ENCODE measurements at regions not wholly inside any gene's neighbourhood (a gene's known extent, or its start where the extent isn't known, plus 50 kb on each side); places are given as distances from the start of the nearest gene placed in this dataset.
"Not testable (repeated sequence)": the region's sequence is repeated elsewhere in the genome, so short reads cannot be mapped to it uniquely, and the experiment has no call there.

- H3K4me1 ChIP-seq (ENCODE audit: insufficient read depth, low read length) = peaks cover 29% of the 10 kb centered on the region
- CTCF ChIA-PET (ENCODE audit: low intra/inter-chr PET ratio, low total read pairs); BruUV-seq (replicated peaks); H2AFZ ChIP-seq (ENCODE audit: low read length); H3K9ac ChIP-seq (ENCODE audit: insufficient read depth, low read depth, low read length); H3K27me3 ChIP-seq (ENCODE audit: control insufficient read depth in 1 of 2, insufficient read depth in 2 of 2, low read length in 2 of 2); H3K9me3 ChIP-seq (ENCODE audit: low read length); H3K27ac ChIP-seq (ENCODE audit: extremely low read length, insufficient read depth, low read length); H4K20me1 ChIP-seq (ENCODE audit: insufficient read depth, low read length); DNase-seq (ENCODE audit: low spot score); POLR2A ChIA-PET; H3K4me2 ChIP-seq (ENCODE audit: low read depth, low read length); H3K36me3 ChIP-seq (replicated peaks in 1 of 2; ENCODE audit: control insufficient read depth in 1 of 2, insufficient read depth in 2 of 2, low read length in 2 of 2); H3K79me2 ChIP-seq (ENCODE audit: insufficient read depth, low read length); ATAC-seq; intact Hi-C loops (cut with micrococcal nuclease; ENCODE audit: unreplicated experiment); H3K4me3 ChIP-seq (replicated peaks in 1 of 3; ENCODE audit: insufficient read depth in 1 of 3, low read depth in 2 of 3, low read length in 3 of 3); in situ Hi-C loops (cut with HindIII; ENCODE audit: extremely low pct_ligation_motif_present, low pct_unique_long_range_greater_than_20kb); FAIRE-seq: not testable (repeated sequence)
- 73% methylated on average over 3 of the region's 3 CpGs for WGBS (ENCODE audit: low lambda C conversion rate)
- TF ChIP-seq PPARG (CRISPR knock-in tag; conservative IDR thresholded peaks at IDR 0.05) (peak; percentile 64; the same call in 1 of the 2 replicates), RXRB (CRISPR knock-in tag; IDR thresholded peaks at IDR 0.05; ENCODE audit: borderline replicate concordance) (0 out of 2 replicates have a peak, but pooled peaks have one; percentile 28), CEBPG (CRISPR knock-in tag; IDR thresholded peaks at IDR 0.05) (peak; percentile 56; the same call in 1 of the 2 replicates), CEBPB (IDR thresholded peaks at IDR 0.05; ENCODE audit: borderline replicate concordance, low read depth, low read length) (peak; percentile 68; the same call in 1 of the 2 replicates)
Observed at GRCh38 chr3:31327826-31328357, 204.8 kb upstream of the STT3B start.

GRCh38 chr3:31331278-31331677, 201.4 kb upstream of the STT3B start:
- DNase-seq (ENCODE audit: low spot score) (no peak), ATAC-seq (no peak), FAIRE-seq (no peak)
- Histone ChIP-seq H3K36me3 (replicated peaks in 1 of 2; ENCODE audit: control insufficient read depth in 1 of 2, insufficient read depth in 2 of 2, low read length in 2 of 2) (no peaks in the 10 kb centered on the region), H3K27me3 (ENCODE audit: control insufficient read depth in 1 of 2, insufficient read depth in 2 of 2, low read length in 2 of 2) (no peaks in the 10 kb centered on the region), H3K4me2 (ENCODE audit: low read depth, low read length) (no peak overlapping the region), H3K4me1 (ENCODE audit: insufficient read depth, low read length) (peaks cover 29% of the 10 kb centered on the region), H3K9me3 (ENCODE audit: low read length) (no peaks in the 10 kb centered on the region; the same call in 1 of the 2 replicates), H3K4me3 (replicated peaks in 1 of 3; ENCODE audit: insufficient read depth in 1 of 3, low read depth in 2 of 3, low read length in 3 of 3) (no peak overlapping the region), H3K27ac (ENCODE audit: extremely low read length, insufficient read depth, low read length) (no peak overlapping the region), H3K9ac (ENCODE audit: insufficient read depth, low read depth, low read length) (no peak overlapping the region), H3K79me2 (ENCODE audit: insufficient read depth, low read length) (no peaks in the 10 kb centered on the region), H2AFZ (ENCODE audit: low read length) (no peak overlapping the region), H4K20me1 (ENCODE audit: insufficient read depth, low read length) (no peaks in the 10 kb centered on the region)
- 68% methylated on average over 3 of the region's 3 CpGs for WGBS (ENCODE audit: low lambda C conversion rate)
- CTCF ChIA-PET (ENCODE audit: low intra/inter-chr PET ratio, low total read pairs) = no interaction called here
- in situ Hi-C loops (cut with HindIII; ENCODE audit: extremely low pct_ligation_motif_present, low pct_unique_long_range_greater_than_20kb) (no loop called here), intact Hi-C loops (cut with micrococcal nuclease; ENCODE audit: unreplicated experiment) (no loop called here)
- POLR2A ChIA-PET = no interaction called here
- no TSS peak for BruUV-seq (replicated peaks)
- TF ChIP-seq MBNL3 (CRISPR knock-in tag; conservative IDR thresholded peaks at IDR 0.05) = no peak
- TF ChIP-seq, protein P1, sequence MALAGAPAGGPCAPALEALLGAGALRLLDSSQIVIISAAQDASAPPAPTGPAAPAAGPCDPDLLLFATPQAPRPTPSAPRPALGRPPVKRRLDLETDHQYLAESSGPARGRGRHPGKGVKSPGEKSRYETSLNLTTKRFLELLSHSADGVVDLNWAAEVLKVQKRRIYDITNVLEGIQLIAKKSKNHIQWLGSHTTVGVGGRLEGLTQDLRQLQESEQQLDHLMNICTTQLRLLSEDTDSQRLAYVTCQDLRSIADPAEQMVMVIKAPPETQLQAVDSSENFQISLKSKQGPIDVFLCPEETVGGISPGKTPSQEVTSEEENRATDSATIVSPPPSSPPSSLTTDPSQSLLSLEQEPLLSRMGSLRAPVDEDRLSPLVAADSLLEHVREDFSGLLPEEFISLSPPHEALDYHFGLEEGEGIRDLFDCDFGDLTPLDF (CRISPR knock-in tag; IDR thresholded peaks at IDR 0.05) = no peak
- no peak for TF ChIP-seq ZNF619 (CRISPR knock-in tag; IDR thresholded peaks at IDR 0.05)
- no peak for TF ChIP-seq ZNF225 (CRISPR knock-in tag; IDR thresholded peaks at IDR 0.05)
- no peak for TF ChIP-seq BCL6 (CRISPR knock-in tag; IDR thresholded peaks at IDR 0.05)
- no peak for TF ChIP-seq ZNF800 (CRISPR knock-in tag; IDR thresholded peaks at IDR 0.05)
- no peak for TF ChIP-seq AGO2 (optimal IDR thresholded peaks at IDR 0.05; ENCODE audit: low read depth, low read length)
- TF ChIP-seq HDAC1 (CRISPR knock-in tag; IDR thresholded peaks at IDR 0.05) = no peak
- no peak for TF ChIP-seq YY1 (IDR thresholded peaks at IDR 0.05; ENCODE audit: insufficient read depth, insufficient replicate concordance, low read depth, low read length)
- TF ChIP-seq POGK (CRISPR knock-in tag; conservative IDR thresholded peaks at IDR 0.05) = no peak
- TF ChIP-seq ZNF75D (CRISPR knock-in tag; IDR thresholded peaks at IDR 0.05; ENCODE audit: borderline replicate concordance) = no peak

Data from HepG2 (cell line).